ENCODE measurements at regions not wholly inside any gene's neighbourhood (a gene's known extent, or its start where the extent isn't known, plus 50 kb on each side); places are given as distances from the start of the nearest gene placed in this dataset.

GRCh38 chrX:42140320-42140719, 217.0 kb upstream of the CASK start:
- Histone ChIP-seq H3K4me3 (no peak overlapping the region), H3K27ac (no peak overlapping the region)
- TF ChIP-seq CTCF (IDR thresholded peaks at IDR 0.05): no peak
- DNase-seq (ENCODE audit: low spot score): no peak

- no peak for DNase-seq (ENCODE audit: low spot score)
- no peak for TF ChIP-seq CTCF (IDR thresholded peaks at IDR 0.05)
Observed at GRCh38 chrX:42135583-42136228, 212.4 kb upstream of the CASK start.

GRCh38 chrX:42131856-42132255, 208.5 kb upstream of the CASK start:
- no peak for TF ChIP-seq CTCF (IDR thresholded peaks at IDR 0.05)
- Histone ChIP-seq H3K27ac (no peak overlapping the region), H3K4me3 (no peak overlapping the region)
- DNase-seq (ENCODE audit: low spot score): no peak

More at GRCh38 chrX:42135583-42136228, 212.4 kb upstream of the CASK start:
- no peak overlapping the region for H3K27ac ChIP-seq
- H3K4me3 ChIP-seq: no peak overlapping the region

- no peak for DNase-seq (ENCODE audit: low spot score)
- Histone ChIP-seq H3K4me3 (no peak overlapping the region), H3K27ac (no peak overlapping the region)
- TF ChIP-seq CTCF (IDR thresholded peaks at IDR 0.05): no peak
Observed at GRCh38 chrX:42129022-42129940, 205.9 kb upstream of the CASK start.

GRCh38 chrX:42128587-42128986, 205.2 kb upstream of the CASK start:
- DNase-seq (ENCODE audit: low spot score): no peak
- Histone ChIP-seq H3K4me3 (no peak overlapping the region), H3K27ac (no peak overlapping the region)
- TF ChIP-seq CTCF (IDR thresholded peaks at IDR 0.05): no peak

- DNase-seq (ENCODE audit: low spot score): no peak
- no peak for TF ChIP-seq CTCF (IDR thresholded peaks at IDR 0.05)
- Histone ChIP-seq H3K4me3 (no peak overlapping the region), H3K27ac (no peak overlapping the region)
Observed at GRCh38 chrX:42128020-42128419, 204.7 kb upstream of the CASK start.
